NCI-H2081 (cell line): ENCODE measurements at regions not wholly inside any gene's neighbourhood (a gene's known extent, or its start where the extent isn't known, plus 50 kb on each side); places are given as distances from the start of the nearest gene placed in this dataset.

Experiments
- DNase-seq, 2 experiments: peaks; one replicate each; lab custom pipeline; 2025; lab: John Stamatoyannopoulos, UW

DNA sequence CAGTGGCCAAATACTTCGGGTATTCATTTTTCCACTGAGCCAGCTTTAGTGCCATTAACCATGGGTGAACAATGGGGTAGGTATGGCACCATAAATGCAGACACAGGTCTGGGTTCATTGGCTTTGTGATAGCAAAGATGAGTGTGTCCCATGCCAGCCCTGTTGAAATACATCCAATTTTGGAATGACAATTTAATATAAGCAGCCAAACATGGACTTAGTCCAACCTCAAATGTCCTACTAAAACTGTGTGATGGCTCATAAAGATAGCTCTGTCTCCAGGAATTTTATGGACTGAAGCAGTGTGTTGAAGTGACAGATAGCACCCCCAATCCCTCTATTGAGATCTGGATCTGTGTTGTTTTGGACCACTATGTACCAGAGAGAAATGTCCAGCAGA, 514.9 kb downstream of the RASEF start:
- no peak for DNase-seq

DNA sequence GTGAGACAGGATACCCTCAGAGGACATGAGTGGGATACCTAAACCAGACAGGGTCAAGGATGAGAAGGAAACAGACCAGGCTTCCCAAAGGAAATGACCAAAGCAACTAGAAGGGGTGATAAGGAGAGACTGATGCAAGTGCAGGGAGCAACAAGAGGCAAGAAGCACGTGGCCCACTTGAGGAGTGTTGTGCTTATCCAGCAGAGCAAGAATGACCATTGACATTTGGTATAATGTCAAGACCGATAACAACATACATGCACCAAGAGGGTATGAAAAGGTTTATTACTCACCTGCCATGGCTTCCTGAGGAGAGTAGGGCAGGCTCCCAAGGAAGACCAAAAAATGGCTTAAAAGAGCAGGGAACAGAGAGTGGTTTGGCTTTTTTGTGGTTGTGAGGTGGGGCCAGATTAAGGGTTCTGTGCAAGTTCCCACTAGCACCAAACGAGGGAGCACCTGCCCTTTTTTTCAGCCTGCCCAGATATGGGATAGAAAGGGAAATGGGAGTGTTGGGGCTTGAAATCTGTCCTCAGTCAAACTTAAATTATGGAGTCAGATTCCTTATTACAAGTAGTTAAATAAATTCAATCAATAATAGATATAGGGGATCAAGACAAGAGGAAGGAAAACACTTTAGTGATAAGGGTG, 513.6 kb downstream of the RASEF start:
- no peak for DNase-seq

DNA sequence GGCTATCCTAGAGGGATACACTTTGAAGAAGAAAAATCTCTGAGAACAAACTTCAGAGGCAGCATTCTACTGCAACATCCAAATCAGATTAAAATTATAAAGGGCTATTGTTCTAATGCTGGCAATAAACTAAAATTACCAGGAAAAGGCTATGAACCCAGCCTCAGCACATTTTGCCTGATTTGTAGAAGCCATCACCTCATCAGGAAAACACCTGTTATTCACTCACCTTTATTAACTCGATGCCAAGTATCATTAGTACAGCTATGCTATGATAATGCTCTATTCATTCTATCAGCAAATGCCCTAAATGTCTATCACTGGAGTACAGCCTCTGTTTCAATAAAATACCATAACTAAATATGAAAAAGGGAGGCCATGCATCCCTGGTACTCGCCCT, 510.2 kb downstream of the RASEF start:
- no peak for DNase-seq

DNA sequence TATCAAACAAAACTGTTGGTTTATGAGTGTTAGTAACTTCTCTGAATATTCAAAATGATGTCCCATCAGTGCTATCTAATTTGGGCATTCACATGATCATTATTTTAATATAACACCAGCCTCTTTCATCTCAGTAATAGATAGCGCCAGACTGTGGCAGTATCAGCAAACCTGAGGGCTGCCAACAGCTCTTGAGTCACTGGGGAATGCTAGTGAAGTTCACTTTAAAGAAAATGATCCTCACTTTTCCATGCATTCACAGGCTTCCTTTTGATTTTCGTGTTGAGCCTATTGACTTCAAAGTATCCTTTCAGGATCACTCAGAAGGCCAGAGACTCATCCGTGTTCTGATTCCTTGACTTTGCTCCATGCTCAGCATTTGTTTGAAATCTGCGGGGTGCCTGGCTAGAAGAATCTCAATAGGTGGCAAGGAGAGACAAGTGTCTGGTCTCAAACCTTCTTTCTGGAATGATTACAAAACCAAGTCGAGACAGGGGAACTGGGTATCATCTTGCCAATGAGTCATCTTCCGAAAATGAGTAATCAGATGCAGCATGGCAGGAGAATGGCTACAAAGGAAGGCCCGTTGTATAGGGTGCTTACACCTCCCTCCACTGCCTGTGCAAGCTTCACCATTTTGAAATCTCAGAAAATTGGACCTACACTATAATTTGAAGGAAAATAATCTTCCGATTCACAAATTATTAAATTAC, 509.1 kb downstream of the RASEF start:
- no peak for DNase-seq

DNA sequence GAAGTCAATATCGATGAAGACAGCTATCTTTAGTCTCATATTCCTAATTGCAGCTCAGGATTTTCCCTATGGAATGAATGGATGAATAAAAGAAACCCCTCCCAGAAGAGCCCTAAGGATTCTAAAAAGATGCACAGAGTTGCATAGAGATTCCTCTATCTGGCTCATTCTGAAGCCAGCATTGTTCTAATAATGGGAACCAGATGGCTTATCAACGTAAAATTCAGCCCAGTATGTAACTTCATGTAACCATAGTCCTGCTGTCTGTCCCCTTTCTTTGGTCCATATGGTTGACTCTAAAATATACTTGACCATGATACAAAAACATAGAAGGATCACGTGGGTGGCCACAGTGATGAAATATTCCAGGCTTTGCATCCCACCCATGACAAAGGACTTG, 508.6 kb downstream of the RASEF start:
- DNase-seq: no peak

DNA sequence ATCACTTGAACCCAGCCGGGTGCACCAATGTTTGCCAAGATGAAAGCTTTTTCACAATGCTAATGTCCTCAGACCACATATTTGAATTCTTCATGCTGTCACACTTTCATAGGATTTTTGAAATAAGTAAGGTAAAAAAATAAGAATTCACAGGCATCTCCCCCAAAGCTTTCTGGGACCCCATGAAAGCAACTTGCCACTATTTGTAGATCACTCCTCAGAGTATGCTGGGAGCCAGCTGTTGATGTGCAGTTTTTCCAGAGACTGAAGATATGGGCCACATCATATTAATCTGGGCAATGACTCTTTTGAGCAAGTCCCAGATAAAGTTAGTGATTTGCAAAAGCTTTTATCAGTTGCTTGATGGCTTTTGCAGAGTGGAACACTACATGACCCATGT, 507.9 kb downstream of the RASEF start:
- DNase-seq: no peak

DNA sequence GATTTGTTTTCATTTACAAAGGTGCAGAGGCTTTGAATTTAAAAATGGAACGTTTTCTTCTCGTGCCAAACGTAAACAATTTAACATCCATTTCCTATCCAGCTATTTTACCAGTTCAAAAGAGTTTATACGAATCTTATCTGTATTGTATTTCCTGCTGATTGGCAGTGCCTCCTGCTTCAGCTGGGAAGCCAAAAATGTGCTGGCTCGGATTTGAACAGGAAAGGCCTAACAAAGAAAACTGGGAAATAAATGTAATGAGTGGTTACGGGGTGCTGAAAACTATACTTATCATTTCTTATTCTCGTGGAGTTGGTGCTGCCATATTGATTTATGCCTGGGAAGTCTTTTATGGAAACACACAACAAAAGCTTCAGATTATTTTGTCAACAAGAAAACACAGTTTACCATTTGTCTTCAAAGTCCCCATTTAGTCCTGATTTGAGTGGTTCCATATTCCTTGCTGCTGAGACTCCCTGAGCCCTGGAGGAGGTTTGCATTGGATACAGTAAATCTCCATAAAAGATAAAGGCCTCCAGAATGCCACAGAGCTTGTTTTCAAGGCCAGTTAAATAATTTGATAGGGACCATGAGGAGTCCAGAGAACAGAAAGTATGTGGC, 507.4 kb downstream of the RASEF start:
- DNase-seq: peak; percentile 27 to 53

DNA sequence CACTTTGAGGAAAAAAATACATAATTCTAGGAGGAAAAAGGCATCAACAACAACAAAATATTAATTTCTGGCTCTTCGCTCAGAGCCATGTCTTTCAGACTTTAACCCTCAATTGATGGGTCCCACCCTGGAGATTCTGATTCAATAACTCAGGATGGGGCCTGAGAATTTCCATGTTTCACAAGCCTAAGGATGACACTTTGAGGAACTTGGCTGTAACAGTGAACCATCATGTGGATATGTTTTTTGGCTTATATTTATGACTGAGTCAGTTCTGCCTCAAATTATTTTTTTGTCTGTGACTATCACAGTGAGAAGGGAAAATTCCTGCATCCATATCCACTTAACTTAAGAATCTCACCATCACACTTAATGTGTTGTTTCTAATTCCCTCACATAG, 504.6 kb downstream of the RASEF start:
- DNase-seq: no peak

DNA sequence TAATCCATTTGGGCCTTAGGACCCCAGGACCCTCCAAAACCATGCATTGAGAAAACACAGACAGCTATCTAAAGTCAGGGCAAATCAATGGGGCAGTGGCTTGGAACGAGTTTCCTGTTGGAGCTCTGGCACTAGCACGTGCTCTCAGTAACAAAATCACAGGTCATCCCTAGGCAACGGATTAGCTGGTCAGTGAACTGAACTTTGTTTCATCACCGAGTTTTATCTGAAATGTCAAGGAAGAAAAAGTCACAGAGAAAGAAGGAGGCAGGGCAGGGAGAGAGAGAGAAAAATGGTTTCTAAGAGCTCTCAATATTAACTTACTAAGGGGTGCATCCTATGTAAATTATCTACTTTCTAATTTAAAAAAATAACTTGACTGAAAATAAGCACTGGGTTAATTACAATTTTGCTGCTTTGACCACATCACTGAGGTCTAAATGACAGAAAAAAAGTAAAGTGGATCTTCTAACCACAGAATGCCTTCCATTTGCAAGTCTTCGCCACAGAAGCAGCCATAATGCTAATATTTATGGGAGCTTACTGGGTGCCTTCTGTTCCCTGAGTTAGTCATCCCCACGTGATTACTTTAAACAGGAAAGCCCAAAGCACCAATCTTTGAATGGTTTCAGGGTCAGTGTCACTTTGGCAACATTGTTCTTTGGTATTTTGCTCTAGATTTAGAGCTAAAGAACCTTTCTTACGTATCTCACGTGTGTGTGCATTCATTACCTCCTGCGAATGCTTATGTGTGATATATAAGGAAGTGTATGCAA, 503.9 kb downstream of the RASEF start:
- DNase-seq: no peak

DNA sequence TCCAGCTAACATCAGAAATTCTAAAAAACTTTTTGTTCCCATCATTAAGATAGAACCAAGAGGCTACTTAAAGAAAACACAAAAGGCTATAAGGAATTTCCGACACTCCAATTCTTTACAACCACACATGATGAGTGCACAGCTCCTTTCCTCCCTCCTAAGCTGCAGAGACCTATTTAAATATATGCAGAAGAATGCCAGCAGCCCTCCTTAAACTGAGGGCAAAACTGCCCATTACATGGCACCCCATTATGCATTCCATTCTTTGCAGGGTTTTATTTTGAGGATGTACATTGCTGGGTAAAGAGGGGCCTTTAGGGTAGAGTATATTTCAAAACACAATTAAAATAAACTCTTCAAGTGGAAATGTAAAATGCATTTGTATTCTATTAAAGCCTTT, 502.9 kb downstream of the RASEF start:
- DNase-seq: no peak

DNA sequence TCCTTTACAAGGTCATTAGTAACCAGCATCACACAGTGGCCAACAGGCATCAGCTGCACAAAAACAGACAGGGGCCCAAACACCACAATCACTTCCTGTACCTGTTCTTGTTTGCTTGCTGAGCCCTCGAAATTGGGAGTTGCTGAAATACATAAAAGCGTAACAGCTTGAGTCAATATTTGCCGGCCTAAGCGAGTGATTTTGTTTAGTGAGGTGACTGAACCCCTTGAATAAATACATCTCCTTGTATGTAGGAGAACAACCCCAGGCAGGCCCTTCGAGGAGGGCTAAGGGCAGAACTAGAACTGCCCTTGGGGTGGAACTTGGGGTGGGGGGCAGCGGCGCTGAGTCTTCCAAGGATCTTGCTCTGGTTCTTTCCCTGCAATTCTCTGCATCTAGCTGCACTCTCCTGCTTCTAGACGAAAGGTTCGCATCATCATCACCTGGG, 502.5 kb downstream of the RASEF start:
- DNase-seq: peak; percentile 65 to 94

DNA sequence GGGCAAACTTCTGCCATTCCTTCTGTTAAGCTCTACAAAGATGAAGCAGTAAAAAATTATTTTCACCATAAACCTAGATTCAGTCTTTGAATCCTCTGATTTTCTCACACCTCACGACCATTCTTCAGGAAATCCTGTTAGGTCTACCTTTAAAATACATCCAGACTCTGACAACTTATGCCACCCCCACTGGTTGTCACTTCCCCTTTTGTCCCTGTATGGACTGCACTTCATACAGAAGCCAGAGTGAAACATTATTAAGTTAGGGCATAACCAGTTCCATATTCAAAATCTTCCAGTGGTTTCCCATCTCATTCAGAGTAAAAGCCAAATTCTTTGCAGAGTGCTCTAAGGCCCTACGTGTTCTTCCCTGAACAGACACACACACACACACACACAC, 499.8 kb downstream of the RASEF start:
- DNase-seq: no peak

DNA sequence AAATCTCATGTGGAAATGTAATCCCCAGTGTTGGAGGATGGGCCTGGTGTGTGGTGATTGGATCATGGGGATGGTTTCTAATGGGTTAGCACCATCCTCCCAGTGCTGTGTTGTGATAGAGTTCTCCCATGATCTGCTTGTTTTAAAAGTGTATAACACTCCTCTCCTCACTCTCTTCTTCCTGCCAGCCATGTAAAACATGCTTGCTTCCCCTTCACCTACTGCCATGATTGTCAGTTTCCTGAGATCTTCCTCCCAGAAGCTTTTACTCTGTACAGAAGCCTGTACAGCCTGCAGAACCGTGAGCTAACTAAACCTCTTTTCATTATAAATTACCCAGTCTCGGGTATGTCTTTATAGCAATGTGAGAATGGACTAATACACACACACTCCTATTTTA, 499.1 kb downstream of the RASEF start:
- no peak for DNase-seq

DNA sequence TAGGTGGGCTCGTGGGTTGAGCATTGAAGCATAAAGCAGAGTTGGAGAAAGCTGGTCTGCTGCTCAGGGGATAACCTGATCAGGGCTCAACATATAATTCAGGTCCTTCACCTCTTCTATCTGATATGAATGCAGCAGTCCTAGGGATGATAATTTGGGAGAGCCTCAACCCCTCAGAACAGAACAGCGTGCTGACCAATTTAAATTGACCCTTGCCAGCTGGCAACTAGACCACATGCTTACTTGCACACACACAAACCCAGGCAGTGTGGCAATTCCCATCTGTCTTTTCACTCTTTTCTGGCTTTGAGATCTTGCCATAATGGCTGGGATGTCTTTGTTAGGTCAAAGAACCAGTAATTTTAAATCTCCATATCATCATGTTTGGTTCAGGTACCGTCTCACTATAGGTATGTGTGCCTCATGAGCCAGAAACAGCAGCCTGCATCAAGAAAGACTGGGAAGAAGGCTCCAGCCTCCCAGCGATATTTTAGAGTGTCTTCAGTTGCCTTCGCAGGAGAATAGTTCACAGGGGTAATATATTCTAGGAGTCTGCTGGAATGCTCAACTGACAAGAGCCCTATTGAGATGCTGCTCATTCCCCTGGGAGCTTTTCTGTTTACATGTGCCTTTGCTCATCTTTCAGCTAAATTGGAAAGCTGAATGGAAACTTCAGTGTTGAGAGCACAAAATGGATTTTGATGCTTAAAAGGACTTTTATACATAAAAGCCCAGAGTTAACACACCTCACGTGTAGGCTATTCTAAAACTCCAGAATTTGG, 497.6 kb downstream of the RASEF start:
- DNase-seq: no peak

DNA sequence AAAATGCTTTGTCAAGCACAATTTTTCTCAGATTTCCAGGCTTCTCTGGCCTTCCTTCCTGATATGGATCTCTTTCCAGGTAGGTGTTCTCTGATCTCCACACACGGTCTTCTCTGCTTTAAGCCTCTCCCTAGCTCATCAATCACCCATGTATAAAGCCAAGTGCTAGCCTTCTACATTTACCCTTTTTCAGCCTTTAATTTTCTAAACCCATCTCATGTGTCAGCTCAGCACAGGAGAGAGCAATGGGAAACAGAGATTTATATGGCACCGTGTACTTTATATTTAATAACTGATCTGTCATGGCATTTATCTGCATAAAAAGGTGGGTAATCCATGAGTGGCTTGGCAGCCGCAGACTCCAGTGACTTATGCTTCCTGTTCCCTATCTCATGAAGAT, 495.0 kb downstream of the RASEF start:
- DNase-seq: no peak

DNA sequence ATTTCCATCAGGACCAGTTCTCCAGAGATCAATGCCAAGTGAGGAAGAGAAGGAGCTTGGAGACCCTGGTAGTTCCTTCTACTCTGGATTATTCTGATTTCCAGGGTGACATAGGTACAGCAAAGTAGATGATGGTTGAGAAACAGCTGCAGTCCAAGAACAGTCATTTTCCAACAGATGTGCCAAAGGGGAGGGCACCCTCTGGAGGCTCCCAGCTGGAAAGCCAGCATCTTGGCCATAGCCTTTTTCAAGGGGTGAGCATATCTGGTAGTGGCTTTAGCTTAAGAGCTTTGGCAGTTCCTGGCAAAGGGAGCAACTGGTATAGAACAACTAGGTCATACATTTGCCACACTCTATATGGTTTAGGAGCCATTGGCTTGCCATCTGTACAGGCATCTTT, 492.7 kb downstream of the RASEF start:
- no peak for DNase-seq

DNA sequence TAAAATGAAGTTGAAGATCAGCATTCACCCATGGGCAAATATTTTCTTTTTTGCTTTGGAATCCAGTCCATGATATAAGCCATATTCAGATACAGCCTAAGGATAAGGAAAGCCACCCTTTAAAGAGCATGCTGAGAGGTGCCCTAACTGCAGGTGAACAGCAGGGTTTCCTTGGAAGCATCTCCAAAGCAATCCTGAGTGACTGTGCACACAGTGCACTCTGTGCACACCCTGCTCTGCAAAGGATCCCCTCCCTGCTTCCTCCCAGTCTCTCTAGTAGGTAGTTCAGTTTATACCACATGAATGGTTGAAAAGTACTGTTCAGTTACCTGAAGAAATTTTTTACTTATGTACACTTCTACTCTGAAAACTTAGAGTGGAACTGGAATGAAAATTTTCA, 491.4 kb downstream of the RASEF start:
- DNase-seq: no peak

DNA sequence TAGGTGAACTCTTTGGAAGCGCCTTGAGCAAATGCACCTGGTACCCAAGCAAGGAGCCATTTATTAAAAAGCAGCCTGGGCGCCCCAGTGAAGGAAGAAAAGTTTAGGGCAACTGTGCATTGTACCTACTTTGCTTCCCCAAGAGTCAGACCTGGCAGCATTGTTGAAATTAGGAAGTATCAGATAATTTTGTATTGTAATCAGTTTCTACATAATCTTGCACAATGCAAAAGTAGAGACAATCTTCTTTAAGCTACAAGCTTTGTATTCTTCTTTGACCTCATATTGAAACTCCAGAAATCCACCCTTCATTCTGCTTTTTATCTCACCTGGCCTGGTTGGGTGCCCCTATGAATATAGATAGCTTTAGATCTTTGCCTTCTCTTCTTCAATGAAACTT, 490.8 kb downstream of the RASEF start:
- DNase-seq: no peak

DNA sequence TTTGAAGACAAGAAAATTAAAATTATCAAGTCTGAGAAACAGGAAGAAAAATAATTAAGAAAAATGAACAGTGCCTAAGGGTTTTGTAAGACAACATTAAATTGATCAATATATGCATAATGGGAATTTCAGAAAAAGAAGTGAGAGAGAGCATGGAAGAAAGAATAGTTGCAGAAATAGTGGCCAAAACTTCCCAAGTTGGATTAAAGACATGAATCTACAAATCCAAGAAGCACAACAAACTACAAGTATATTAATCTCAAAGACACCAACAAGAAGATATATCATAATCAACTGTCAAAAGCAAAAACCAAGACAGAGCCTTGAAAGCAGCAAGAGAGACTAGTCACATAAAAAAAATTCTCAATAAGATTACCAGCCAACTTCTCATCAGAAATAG, 488.0 kb downstream of the RASEF start:
- DNase-seq: no peak

DNA sequence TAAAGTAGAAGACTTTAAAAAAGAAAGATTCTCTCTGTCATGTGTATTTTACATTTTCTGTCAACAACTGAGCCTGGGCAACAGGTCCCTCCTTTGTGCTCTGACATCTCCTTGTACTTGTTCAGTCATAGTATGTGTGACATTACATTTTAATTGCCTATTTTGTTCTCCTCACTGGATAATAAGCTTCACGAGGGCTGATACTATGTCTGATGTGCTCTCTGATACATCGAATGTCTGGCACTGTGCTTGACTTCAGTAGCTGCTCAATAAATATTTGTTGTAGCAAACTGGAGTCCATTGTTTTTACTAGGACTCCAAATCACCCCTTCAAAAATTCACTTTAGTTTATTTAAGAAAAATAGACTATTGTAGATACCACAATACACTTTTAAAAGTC, 482.0 kb downstream of the RASEF start:
- DNase-seq: no peak

DNA sequence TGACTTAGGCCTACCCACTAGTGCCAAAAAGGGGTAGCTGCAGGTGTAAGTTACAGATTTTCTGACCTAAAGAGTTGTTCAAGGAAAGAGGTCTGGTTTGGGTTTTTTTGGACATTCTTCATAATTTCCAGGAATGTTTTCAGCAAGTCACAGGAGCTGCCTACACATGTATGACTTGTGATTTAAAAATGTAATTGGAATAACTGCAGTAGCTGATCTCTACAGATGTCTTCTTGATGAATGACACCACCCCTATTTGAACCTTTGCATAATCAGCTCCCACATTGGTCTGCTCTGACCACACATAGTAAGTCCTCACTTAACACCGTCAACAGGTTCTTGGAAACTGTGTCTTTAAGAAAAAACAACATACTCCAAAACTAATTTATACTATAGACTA, 481.4 kb downstream of the RASEF start:
- no peak for DNase-seq

DNA sequence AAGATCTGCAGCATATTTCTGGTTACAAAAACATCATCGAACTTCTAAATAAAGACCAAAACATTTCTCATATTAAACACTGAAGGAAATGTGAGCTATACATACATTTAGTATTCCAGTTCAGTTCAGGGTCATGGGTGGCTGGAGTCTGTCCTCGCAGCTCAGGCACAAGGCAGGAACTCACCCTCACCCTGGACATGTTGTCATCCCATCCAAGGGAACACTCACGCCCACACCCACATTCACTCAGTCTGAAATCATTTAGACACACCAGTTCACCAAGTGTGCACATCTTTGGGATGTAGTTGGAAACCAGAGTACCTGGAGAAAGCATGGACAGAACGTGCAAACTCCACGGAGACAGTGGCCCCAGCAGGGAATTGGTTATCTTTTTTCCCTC, 481.0 kb downstream of the RASEF start:
- no peak for DNase-seq
